ENCODE measurements at regions not wholly inside any gene's neighbourhood (a gene's known extent, or its start where the extent isn't known, plus 50 kb on each side); places are given as distances from the start of the nearest gene placed in this dataset.

GRCh38 chr17:77723909-77724875 lies 234.3 kb upstream of the TNRC6C start:
- no peak for TF ChIP-seq CTCF (IDR thresholded peaks at IDR 0.05; ENCODE audit: low read depth, low read length, poor library complexity, severe bottlenecking)
- TF ChIP-seq EZH2phosphoT487 (IDR thresholded peaks at IDR 0.05; ENCODE audit: borderline replicate concordance, low read length) = no peak
